ENCODE measurements at regions not wholly inside any gene's neighbourhood (a gene's known extent, or its start where the extent isn't known, plus 50 kb on each side); places are given as distances from the start of the nearest gene placed in this dataset.

DNA sequence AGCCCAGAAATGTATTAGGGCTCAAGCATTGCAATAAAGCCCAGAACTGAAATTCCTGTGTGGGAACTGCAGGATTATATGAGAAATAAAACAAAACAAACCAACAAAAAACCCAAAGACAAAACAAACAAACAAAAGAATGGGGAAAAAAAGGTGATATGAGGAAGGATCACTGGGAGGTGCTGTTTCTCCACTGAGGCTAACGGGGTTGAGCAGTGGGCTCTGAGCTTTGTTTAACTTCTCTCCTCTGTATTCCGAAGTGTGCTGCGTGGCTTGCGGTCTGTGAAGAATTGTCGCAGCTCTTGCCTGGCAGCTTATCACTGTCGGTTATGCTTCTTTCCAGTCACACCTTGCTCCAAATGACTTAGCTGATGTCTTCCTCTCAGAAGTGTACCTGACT, 106.3 kb downstream of the TENT4A start:
- TF ChIP-seq, protein P1, sequence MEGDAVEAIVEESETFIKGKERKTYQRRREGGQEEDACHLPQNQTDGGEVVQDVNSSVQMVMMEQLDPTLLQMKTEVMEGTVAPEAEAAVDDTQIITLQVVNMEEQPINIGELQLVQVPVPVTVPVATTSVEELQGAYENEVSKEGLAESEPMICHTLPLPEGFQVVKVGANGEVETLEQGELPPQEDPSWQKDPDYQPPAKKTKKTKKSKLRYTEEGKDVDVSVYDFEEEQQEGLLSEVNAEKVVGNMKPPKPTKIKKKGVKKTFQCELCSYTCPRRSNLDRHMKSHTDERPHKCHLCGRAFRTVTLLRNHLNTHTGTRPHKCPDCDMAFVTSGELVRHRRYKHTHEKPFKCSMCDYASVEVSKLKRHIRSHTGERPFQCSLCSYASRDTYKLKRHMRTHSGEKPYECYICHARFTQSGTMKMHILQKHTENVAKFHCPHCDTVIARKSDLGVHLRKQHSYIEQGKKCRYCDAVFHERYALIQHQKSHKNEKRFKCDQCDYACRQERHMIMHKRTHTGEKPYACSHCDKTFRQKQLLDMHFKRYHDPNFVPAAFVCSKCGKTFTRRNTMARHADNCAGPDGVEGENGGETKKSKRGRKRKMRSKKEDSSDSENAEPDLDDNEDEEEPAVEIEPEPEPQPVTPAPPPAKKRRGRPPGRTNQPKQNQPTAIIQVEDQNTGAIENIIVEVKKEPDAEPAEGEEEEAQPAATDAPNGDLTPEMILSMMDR (IDR thresholded peaks at IDR 0.05): no peak
- no peak for TF ChIP-seq ZFX (IDR thresholded peaks at IDR 0.05; ENCODE audit: borderline replicate concordance)
